A673 (cell line): ENCODE measurements at regions not wholly inside any gene's neighbourhood (a gene's known extent, or its start where the extent isn't known, plus 50 kb on each side); places are given as distances from the start of the nearest gene placed in this dataset.

ENCODE experiments used
- CTCF ChIP-seq: fragments of 300-800, 200-600 bp; sonication (generic); conservative IDR thresholded peaks from 2 replicates; pipeline ENCODE4 v1.5.1; 2017; ENCODE audit warnings: low read depth, mild to moderate bottlenecking, antibody characterized with exemption, low read length, moderate library complexity, mixed read lengths
- EZH2 ChIP-seq: fragments of 200-600 bp; sonication (generic); IDR thresholded peaks from 2 replicates; pipeline ENCODE4 v1.6.1; 2017; ENCODE audit warnings: borderline replicate concordance, low read depth, mild to moderate bottlenecking, mixed read lengths, antibody characterized with exemption, low read length; ENCODE audit not compliant: poor library complexity, severe bottlenecking

- no peak for TF ChIP-seq CTCF
- TF ChIP-seq EZH2, result no peak
Measured at GRCh38 chr22:48573766-48574165, 1253.9 kb downstream of the BRD1 start.
